ENCODE measurements at regions not wholly inside any gene's neighbourhood (a gene's known extent, or its start where the extent isn't known, plus 50 kb on each side); places are given as distances from the start of the nearest gene placed in this dataset.

DNA sequence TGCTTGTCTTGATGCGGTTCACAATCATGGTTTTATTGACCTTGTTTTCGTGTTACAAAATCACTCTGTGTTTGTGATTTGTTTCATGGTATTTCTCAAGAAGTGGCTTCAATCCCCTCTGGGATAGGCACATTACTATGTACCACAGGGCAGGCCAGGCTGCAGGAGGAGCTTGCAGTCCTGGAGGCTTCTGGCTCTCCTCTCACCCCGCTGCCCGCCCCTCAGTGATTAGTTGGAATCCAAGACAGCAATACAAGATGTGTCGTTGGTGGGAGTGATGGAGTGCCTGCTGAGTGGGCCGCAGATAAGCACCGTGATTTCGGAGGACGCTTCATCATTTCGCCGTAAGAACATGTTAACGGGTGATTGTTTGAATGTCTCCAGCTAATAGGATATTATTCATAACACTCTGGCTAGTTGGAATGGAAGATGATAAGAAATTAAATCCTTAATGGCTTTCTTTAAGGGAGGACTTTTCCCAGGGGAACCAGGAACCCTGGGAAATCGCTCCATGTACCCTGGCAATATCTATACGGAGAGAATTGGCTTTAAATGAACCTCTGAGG lies 384.4 kb downstream of the MIAT start:
- intact Hi-C loops (cut with DNase I), result no loop called here
- WGBS, result 85% methylated on average over 14 of the region's 14 CpGs
- H3K4me1 ChIP-seq (replicated peaks), result no peaks in the 10 kb centered on the region
- TF ChIP-seq CTCF (IDR thresholded peaks at IDR 0.05) (no peak), POLR2A (IDR thresholded peaks at IDR 0.05) (no peak), POLR2AphosphoS5 (IDR thresholded peaks at IDR 0.05) (no peak)
- no peak for DNase-seq (ENCODE audit: low spot score)
- H3K36me3 ChIP-seq, result no peaks in the 10 kb centered on the region
- no peak overlapping the region for H3K4me3 ChIP-seq
- no peak overlapping the region for H3K27ac ChIP-seq
- no peaks in the 10 kb centered on the region for H3K9me3 ChIP-seq
- H3K27me3 ChIP-seq (replicated peaks; ENCODE audit: insufficient read depth), result no peaks in the 10 kb centered on the region

DNA sequence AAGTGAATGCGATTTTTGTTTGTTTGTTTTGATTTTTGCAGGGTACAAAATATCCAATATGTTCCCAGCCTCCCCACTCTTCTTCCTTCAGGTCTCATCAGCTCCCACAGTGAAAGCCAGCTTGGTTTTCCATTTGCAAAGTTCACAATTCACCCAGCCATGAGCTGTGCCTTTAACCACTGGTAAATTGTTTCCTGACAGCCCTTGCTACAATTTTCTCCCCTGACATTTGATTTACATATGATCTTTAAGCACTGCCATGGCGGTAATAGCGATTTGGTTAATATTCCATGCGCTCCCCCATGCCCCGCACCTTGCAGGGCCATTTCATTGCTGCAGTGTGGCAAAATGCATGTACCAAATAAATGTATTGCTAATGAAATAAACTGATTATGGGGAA lies 385.9 kb downstream of the MIAT start:
- WGBS, result 81% methylated on average over 5 of the region's 5 CpGs
- intact Hi-C loops (cut with DNase I), result no loop called here
- TF ChIP-seq CTCF (IDR thresholded peaks at IDR 0.05) (no peak), POLR2AphosphoS5 (IDR thresholded peaks at IDR 0.05) (no peak), POLR2A (IDR thresholded peaks at IDR 0.05) (no peak)
- H3K27ac ChIP-seq, result no peak overlapping the region
- H3K36me3 ChIP-seq, result no peaks in the 10 kb centered on the region
- no peaks in the 10 kb centered on the region for H3K9me3 ChIP-seq
- H3K4me1 ChIP-seq (replicated peaks), result no peaks in the 10 kb centered on the region
- no peaks in the 10 kb centered on the region for H3K27me3 ChIP-seq (replicated peaks; ENCODE audit: insufficient read depth)
- H3K4me3 ChIP-seq, result no peak overlapping the region
- DNase-seq (ENCODE audit: low spot score), result no peak

GRCh38 chr22:27045103-27045947 lies 387.9 kb downstream of the MIAT start:
- H3K4me1 ChIP-seq (replicated peaks), result no peaks in the 10 kb centered on the region
- intact Hi-C loops (cut with DNase I), result no loop called here
- H3K27ac ChIP-seq, result no peak overlapping the region
- WGBS, result 37% methylated on average over 7 of the region's 7 CpGs
- TF ChIP-seq POLR2AphosphoS5 (IDR thresholded peaks at IDR 0.05) (no peak), CTCF (IDR thresholded peaks at IDR 0.05) (no peak), POLR2A (IDR thresholded peaks at IDR 0.05) (no peak)
- no peaks in the 10 kb centered on the region for H3K9me3 ChIP-seq
- no peaks in the 10 kb centered on the region for H3K36me3 ChIP-seq
- H3K4me3 ChIP-seq, result no peak overlapping the region
- DNase-seq (ENCODE audit: low spot score), result no peak
- H3K27me3 ChIP-seq (replicated peaks; ENCODE audit: insufficient read depth), result no peaks in the 10 kb centered on the region

- intact Hi-C loops (cut with DNase I), result no loop called here
- WGBS, result 42% methylated on average over 1 of the region's 1 CpG
- Histone ChIP-seq H3K36me3 (no peaks in the 10 kb centered on the region), H3K4me1 (replicated peaks) (no peaks in the 10 kb centered on the region), H3K27ac (no peak overlapping the region), H3K27me3 (replicated peaks; ENCODE audit: insufficient read depth) (no peaks in the 10 kb centered on the region), H3K4me3 (no peak overlapping the region), H3K9me3 (no peaks in the 10 kb centered on the region)
- no peak for DNase-seq (ENCODE audit: low spot score)
- TF ChIP-seq CTCF (IDR thresholded peaks at IDR 0.05) (no peak), POLR2A (IDR thresholded peaks at IDR 0.05) (no peak), POLR2AphosphoS5 (IDR thresholded peaks at IDR 0.05) (no peak)
Measured at GRCh38 chr22:27046086-27046485, 388.7 kb downstream of the MIAT start.

- Histone ChIP-seq H3K27me3 (replicated peaks; ENCODE audit: insufficient read depth) (no peaks in the 10 kb centered on the region), H3K27ac (no peak overlapping the region), H3K36me3 (no peaks in the 10 kb centered on the region), H3K4me3 (no peak overlapping the region), H3K4me1 (replicated peaks) (no peaks in the 10 kb centered on the region), H3K9me3 (no peaks in the 10 kb centered on the region)
- intact Hi-C loops (cut with DNase I), result no loop called here
- no peak for DNase-seq (ENCODE audit: low spot score)
- TF ChIP-seq POLR2AphosphoS5 (IDR thresholded peaks at IDR 0.05) (no peak), POLR2A (IDR thresholded peaks at IDR 0.05) (no peak)
- WGBS, result 98% methylated on average over 2 of the region's 2 CpGs
Measured at GRCh38 chr22:27046603-27047002, 389.2 kb downstream of the MIAT start.

Measured in prostate gland (tissue), 2 donors.